GM18867 (cell line): ENCODE measurements at regions not wholly inside any gene's neighbourhood (a gene's known extent, or its start where the extent isn't known, plus 50 kb on each side); places are given as distances from the start of the nearest gene placed in this dataset.

Experiments used
- ATAC-seq: cut with Tn5 transposase; IDR thresholded peaks from one replicate; pipeline ENCODE4 v1.9.1; 2021; ENCODE audit warnings: mild to moderate bottlenecking, moderate library complexity; ENCODE audit not compliant: unreplicated experiment

- no peak for ATAC-seq
These were observed 1102.8 kb upstream of the GJE1 start for GRCh38 chr6:141029908-141030307.

DNA sequence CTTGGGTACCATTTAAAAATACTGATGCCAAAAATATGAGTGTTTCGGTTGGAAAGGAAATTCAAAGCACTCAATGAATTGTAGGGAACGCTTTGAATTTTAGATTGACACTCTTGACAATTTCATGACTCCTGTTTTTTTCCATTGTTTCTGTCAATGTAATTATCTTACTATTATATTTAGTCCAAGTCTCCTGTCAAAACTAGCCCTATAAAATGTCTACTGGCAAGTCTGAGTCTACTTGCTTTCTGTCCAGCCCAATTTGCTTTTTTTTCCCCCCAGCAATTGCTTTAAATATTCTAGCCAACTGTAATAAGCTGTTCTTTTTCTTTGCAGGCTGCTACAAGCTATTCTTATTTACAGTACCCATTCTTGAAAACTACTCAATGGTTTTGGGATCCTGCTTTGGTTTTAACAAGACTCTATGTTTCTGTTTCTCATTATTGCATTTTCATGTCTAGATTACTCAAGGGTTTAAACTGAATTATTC is 1103.9 kb upstream of the GJE1 start:
- no peak for ATAC-seq

- no peak for ATAC-seq
These were observed 1106.2 kb upstream of the GJE1 start for GRCh38 chr6:141026504-141026903.

GRCh38 chr6:141024526-141024925 is 1108.2 kb upstream of the GJE1 start:
- ATAC-seq = no peak

DNA sequence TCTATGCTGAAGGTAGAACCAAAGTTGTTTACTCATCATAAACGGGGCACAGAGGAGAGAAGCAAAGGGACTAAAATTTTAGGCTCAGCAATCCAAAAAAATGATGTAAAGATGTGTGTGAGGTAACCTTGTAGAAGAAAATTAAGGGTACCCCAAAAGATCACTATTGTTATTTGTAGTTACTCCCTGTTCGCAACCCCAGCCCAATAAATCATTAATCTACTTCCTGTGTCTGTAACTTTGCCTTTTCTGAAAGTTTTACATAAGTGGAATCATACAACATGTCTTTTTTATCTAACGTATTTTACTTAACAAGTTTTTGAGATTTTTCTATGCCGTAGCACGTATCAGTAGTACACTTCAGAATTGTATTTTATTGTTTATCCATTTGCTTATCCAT is 1114.8 kb upstream of the GJE1 start:
- no peak for ATAC-seq

- ATAC-seq = no peak
These were observed 1131.8 kb upstream of the GJE1 start for GRCh38 chr6:141000917-141001316.

GRCh38 chr6:140993515-140993914 is 1139.2 kb upstream of the GJE1 start:
- no peak for ATAC-seq

DNA sequence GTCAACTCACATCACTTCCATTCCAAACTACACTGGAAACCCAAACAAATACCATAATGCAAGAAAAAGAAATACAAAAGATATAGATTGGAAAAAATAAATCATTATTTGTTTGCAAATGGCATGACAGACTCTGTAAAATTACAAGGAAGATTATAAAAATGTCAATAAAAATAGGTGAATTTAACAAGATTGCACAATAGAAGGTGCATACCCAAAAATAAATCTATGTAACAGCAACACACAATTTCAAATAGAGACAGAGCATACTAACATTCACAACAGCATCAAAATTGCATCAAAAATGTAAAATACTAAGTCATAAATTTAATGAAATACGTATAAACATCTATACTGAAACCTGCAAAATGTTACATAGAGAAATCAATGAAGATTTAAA is 1140.0 kb upstream of the GJE1 start:
- ATAC-seq = no peak

GRCh38 chr6:140988780-140989179 is 1143.9 kb upstream of the GJE1 start:
- no peak for ATAC-seq

GRCh38 chr6:140987364-140988155 is 1145.2 kb upstream of the GJE1 start:
- no peak for ATAC-seq

DNA sequence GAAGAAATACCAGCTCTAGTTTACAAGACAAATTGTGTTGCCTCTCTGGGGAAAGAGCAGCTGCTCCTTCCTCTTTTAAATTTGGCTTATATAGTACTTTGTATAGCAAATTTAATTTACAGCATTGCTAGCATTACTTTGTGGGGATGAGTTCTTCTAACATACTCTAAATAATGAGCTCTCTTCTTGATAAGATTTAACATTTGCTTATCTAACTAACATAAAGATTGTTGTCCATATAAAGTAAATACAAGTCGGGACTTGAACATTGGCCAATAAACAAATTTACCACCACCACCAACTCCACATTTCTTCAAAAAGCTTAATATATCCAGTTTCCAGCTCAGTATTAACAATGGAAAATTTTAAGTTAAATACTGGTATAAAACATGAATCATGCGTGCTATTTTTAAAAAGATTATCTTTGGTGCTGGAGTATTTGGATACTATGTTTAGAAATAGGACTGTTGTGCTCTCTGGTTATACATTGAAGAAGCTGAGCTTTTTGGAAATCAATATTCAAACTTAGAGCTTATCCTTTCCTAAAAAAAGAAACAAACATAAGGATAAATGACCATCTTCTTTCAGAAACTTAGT is 1146.9 kb upstream of the GJE1 start:
- no peak for ATAC-seq

DNA sequence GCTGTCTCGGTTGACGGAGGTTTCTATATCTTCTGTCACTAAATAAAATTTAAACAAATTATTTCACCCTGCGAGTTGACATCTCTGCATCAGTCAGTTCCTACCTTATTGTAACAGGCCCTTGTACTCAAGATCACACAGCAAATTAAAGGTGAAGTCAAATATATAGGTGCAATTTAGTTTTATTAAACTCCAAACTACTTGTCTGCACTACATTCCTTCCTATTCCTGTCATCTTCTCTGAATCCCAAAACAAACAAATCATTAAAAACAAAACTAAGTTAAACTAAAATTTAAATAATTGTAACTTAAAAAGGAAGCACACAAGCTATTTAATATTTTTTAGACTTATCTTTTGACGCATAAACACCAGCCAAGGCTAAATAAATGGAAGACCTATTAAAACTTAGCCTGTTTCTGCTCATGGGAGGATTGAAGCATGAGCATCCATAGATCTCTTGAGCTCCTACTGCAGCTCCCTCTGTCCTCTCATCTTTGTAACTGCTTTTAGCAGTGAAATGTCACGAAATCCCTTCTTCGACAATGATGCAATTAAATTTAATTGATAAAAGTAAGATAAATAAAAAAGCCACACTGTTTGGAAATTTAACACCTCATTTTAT is 1152.3 kb upstream of the GJE1 start:
- no peak for ATAC-seq

GRCh38 chr6:140979642-140980091 is 1153.1 kb upstream of the GJE1 start:
- ATAC-seq = no peak

- no peak for ATAC-seq
These were observed 1155.3 kb upstream of the GJE1 start for GRCh38 chr6:140977403-140977802.

DNA sequence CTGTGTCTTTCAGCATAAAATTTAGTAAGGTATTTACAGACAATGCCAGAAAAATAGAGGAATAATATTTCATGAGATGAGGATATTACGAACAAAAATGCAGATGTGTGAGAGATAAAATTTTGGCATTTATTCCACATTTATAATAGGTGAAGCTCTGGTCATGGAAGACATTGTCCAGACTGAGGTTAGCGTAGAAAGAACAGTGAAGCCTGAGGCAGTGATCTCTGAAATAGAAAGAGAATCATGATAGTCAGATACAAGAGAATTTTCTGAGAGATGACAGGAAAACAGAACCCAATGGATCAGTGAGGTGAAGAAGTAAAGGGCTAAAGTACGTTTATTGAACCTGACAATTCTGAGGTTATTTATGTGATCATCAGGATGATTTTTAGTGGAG is 1155.9 kb upstream of the GJE1 start:
- no peak for ATAC-seq

DNA sequence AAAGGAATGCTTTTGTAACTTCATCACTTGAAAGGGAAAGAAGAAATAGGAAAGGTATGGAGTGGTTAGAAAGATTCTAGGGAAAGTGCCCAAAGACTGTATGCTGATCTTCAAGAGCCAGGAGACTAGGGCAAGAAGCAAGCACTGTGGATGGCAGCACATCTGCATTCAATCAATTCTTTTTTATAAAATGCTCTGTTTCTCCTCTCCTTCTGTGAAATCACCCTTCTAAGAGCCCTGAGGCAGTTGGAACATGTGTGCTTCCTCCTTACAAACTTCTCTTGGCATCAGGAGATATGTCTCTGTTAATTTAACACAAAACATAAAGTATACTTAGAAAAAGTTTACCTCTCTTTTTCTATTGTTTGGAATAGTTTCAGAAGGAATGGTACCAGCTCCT is 1162.2 kb upstream of the GJE1 start:
- no peak for ATAC-seq

DNA sequence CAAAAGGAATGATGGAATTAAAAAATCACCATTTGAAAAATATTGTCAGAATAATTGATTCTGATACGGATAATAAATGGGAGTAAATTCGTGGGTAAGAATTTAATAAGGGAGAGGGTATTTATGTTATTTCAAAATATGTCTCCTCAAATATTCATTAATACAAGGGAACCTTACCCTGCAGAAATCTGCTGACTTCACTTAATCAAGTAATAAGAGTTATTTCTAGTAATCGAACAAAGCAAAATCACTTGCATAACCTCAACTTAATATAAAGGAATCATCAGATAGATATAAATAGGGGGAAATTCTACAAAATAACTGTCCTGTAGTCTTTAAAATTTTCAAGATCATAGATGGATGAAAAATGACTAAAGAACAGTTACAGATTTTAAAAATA is 1164.7 kb upstream of the GJE1 start:
- ATAC-seq = no peak

- no peak for ATAC-seq
These were observed 1166.0 kb upstream of the GJE1 start for GRCh38 chr6:140966676-140967075.

- ATAC-seq = no peak
These were observed 1172.2 kb upstream of the GJE1 start for GRCh38 chr6:140960566-140960965.

DNA sequence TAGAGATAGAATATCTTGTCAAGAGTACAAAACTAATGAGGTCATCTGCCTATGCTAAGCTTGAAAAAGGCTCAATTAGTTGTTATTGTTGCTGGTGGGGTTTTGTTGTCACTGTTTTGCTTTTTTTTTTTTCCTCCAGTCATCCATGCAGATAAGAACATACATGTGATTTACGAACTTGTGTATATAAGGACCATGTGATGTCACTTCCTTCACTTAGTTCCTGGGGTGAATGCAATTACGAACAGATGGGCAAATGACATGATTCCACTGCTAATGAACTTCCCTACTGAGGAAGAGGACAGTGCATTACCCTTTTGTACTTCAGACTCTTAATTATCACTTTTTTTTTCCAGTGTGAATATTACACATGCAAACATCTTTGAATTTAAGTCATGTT is 1175.3 kb upstream of the GJE1 start:
- no peak for ATAC-seq

- no peak for ATAC-seq
These were observed 1176.0 kb upstream of the GJE1 start for GRCh38 chr6:140956571-140957369.
